Right atrium auricular region (tissue), 2 donors: ENCODE measurements at regions not wholly inside any gene's neighbourhood (a gene's known extent, or its start where the extent isn't known, plus 50 kb on each side); places are given as distances from the start of the nearest gene placed in this dataset.

Source experiments
- DNase-seq: peaks from one replicate; pipeline ENCODE4 v3.0.0-alpha.2; 2019; ENCODE audit warnings: low spot score
- H3K27ac ChIP-seq, 2 donors: fragments of 200-600 bp; sonication (generic); 1 replicate in 1 of 2; 2 replicates in 1 of 2; pipeline ENCODE4 v1.5.1; 2016 to 2019
- H3K27me3 ChIP-seq, 2 donors: fragments of 200-600 bp; sonication (generic); one replicate each; pipeline versions ENCODE4 v1.5.1 to v1.6.0; 2017 to 2019
- H3K36me3 ChIP-seq: fragments of 200-600 bp; sonication (generic); one replicate; pipeline ENCODE4 v1.5.1; 2016
- H3K4me1 ChIP-seq, 2 donors: fragments of 200-600 bp; sonication (generic); one replicate each; pipeline versions ENCODE4 v1.5.1 to v1.6.0; 2017 to 2019
- H3K4me3 ChIP-seq, 2 donors: fragments of 200-600 bp; sonication (generic); 1 replicate in 1 of 2; 2 replicates in 1 of 2; pipeline ENCODE4 v1.5.1; 2017 to 2019; ENCODE audit warnings: mild to moderate bottlenecking in 1 of 2, moderate library complexity in 1 of 2
- H3K9me3 ChIP-seq, 2 donors: fragments of 200-600 bp; sonication (generic); one replicate each; pipeline ENCODE4 v1.5.1; 2019
- CTCF ChIP-seq, 2 donors: fragments of 200-600 bp; sonication (generic); IDR thresholded peaks; one replicate each; pipeline ENCODE4 v1.5.1; 2019; ENCODE audit warnings: antibody characterized with exemption in 2 of 2

- no peak overlapping the region for H3K4me3 ChIP-seq
- no peak for TF ChIP-seq CTCF (IDR thresholded peaks at IDR 0.05)
- no peaks in the 10 kb centered on the region for H3K4me1 ChIP-seq
- no peak for DNase-seq
- no peak overlapping the region for H3K27ac ChIP-seq
- H3K36me3 ChIP-seq = no peaks in the 10 kb centered on the region
- H3K27me3 ChIP-seq = no peaks in the 10 kb centered on the region
- no peaks in the 10 kb centered on the region for H3K9me3 ChIP-seq
These were observed 515.7 kb upstream of the RORB start for GRCh38 chr9:73981405-73981804.

DNA sequence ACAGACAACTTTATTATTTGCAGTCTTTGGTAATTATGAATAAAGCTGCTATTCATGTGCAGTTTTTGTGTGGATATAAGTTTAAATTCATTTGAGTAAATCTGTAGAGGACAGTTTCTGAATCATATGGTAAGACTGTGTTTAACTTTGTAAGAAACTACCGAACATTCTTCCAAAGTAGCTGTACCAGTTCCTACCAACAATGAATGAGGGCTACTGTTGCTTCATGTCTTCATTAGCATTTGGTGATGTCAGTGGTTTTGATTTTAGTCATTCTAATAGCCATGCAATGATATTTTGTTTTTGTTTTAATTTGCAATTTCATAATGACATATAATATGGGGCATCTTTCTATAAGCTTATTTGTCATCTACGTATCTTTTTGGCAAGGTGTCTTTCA is 501.3 kb upstream of the RORB start:
- no peaks in the 10 kb centered on the region for H3K27me3 ChIP-seq
- H3K27ac ChIP-seq = no peak overlapping the region
- H3K9me3 ChIP-seq = no peaks in the 10 kb centered on the region
- H3K4me3 ChIP-seq = no peak overlapping the region
- DNase-seq = no peak
- no peaks in the 10 kb centered on the region for H3K36me3 ChIP-seq
- TF ChIP-seq CTCF (IDR thresholded peaks at IDR 0.05) = no peak
- H3K4me1 ChIP-seq = no peaks in the 10 kb centered on the region

DNA sequence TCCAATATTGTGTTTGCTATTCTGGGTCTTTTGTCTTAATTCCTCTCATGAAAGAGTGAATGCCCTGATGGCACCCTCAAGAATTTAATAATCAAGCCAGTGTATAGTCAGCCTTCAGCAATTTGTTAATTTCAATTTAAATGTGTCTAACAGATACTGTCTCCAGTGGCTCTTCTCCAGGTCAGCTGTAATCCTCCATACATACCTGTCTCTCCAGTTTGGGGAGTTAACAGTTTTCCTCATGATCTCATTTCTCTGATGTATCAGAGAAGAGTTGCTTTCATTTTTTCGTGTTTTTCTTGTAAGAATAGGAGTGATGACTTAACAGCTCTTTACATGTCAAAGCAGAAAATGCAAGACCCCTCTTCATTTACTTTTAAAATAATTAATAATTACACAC is 500.3 kb upstream of the RORB start:
- no peak overlapping the region for H3K4me3 ChIP-seq
- H3K27me3 ChIP-seq = no peaks in the 10 kb centered on the region
- no peak for TF ChIP-seq CTCF (IDR thresholded peaks at IDR 0.05)

DNA sequence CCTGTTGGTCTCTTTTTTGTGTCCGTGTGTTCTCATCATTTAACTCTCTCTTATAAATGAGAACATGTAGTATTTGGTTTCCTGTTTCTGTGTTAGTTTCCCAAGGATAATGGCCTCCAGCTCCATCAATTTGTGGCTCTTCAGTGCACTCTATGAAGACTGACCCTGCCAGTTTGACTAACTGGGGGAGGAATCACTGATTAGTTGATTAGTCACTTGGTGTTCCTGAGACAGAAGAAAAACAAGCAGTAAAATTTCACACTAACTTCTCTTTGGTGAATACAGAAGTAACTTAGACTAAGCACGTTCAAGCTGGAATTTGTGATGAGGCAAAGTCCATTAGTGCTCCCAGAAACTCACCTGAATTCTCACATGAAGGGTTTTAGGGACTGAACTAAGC is 495.8 kb upstream of the RORB start:
- Histone ChIP-seq H3K27ac (no peak overlapping the region), H3K4me3 (no peak overlapping the region), H3K36me3 (no peaks in the 10 kb centered on the region), H3K27me3 (no peaks in the 10 kb centered on the region), H3K9me3 (no peaks in the 10 kb centered on the region), H3K4me1 (no peaks in the 10 kb centered on the region)
- no peak for DNase-seq
- TF ChIP-seq CTCF (IDR thresholded peaks at IDR 0.05) = no peak

More for the DNA sequence above, 500.3 kb upstream of the RORB start:
- Histone ChIP-seq H3K9me3 (no peaks in the 10 kb centered on the region), H3K36me3 (no peaks in the 10 kb centered on the region), H3K4me1 (no peaks in the 10 kb centered on the region), H3K27ac (no peak overlapping the region)
- no peak for DNase-seq

GRCh38 chr9:74006935-74007334 is 490.2 kb upstream of the RORB start:
- TF ChIP-seq CTCF (IDR thresholded peaks at IDR 0.05) = no peak
- no peaks in the 10 kb centered on the region for H3K4me1 ChIP-seq
- no peak overlapping the region for H3K4me3 ChIP-seq
- no peaks in the 10 kb centered on the region for H3K27me3 ChIP-seq
- DNase-seq = no peak
- H3K9me3 ChIP-seq = no peaks in the 10 kb centered on the region
- no peak overlapping the region for H3K27ac ChIP-seq
- no peaks in the 10 kb centered on the region for H3K36me3 ChIP-seq

- Histone ChIP-seq H3K9me3 (no peaks in the 10 kb centered on the region), H3K36me3 (no peaks in the 10 kb centered on the region), H3K4me1 (no peaks in the 10 kb centered on the region), H3K27me3 (no peaks in the 10 kb centered on the region), H3K27ac (no peak overlapping the region), H3K4me3 (no peak overlapping the region)
- DNase-seq = no peak
- TF ChIP-seq CTCF (IDR thresholded peaks at IDR 0.05) = no peak
These were observed 489.3 kb upstream of the RORB start for GRCh38 chr9:74007833-74008232.
